HepG2 (cell line): ENCODE measurements at regions not wholly inside any gene's neighbourhood (a gene's known extent, or its start where the extent isn't known, plus 50 kb on each side); places are given as distances from the start of the nearest gene placed in this dataset.

ENCODE experiments used
- YEATS2 ChIP-seq: sonication (generic); formaldehyde crosslinking; IDR thresholded peaks from 2 replicates; pipeline ENCODE4 v1.4.0; 2020; ENCODE audit warnings: missing genetic modification reagents, borderline replicate concordance
- TF ChIP-seq, protein P1 (sequence below): fragments of 450-650 bp; IDR thresholded peaks from 2 replicates; pipeline ENCODE4 v1.6.1; 2017; ENCODE audit warnings: mild to moderate bottlenecking
- TF ChIP-seq, protein P2 (sequence below): IDR thresholded peaks from 2 replicates; pipeline ENCODE4 v1.6.1; 2016

DNA sequence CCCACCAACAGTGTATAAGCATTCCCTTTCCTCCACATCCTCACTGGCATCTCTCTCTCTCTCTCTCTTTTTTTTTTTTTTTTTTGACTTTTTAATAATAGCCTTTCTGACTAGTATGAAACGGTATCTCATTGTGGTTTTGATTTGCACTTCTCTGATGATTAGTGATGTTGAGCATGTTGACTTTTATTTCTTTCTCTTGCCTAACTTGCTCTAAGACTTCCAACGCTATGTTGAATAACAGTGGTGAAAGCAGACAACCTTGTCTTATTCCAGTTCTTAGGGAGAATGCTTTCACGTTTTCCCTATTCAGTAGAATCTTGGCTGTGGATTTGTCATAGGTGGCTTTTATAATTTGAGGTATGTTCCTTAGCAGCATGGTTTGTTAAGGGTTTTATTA lies 249.4 kb upstream of the MDFIC2 start:
- TF ChIP-seq, protein P1, sequence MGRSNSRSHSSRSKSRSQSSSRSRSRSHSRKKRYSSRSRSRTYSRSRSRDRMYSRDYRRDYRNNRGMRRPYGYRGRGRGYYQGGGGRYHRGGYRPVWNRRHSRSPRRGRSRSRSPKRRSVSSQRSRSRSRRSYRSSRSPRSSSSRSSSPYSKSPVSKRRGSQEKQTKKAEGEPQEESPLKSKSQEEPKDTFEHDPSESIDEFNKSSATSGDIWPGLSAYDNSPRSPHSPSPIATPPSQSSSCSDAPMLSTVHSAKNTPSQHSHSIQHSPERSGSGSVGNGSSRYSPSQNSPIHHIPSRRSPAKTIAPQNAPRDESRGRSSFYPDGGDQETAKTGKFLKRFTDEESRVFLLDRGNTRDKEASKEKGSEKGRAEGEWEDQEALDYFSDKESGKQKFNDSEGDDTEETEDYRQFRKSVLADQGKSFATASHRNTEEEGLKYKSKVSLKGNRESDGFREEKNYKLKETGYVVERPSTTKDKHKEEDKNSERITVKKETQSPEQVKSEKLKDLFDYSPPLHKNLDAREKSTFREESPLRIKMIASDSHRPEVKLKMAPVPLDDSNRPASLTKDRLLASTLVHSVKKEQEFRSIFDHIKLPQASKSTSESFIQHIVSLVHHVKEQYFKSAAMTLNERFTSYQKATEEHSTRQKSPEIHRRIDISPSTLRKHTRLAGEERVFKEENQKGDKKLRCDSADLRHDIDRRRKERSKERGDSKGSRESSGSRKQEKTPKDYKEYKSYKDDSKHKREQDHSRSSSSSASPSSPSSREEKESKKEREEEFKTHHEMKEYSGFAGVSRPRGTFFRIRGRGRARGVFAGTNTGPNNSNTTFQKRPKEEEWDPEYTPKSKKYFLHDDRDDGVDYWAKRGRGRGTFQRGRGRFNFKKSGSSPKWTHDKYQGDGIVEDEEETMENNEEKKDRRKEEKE: no peak
- TF ChIP-seq, protein P2, sequence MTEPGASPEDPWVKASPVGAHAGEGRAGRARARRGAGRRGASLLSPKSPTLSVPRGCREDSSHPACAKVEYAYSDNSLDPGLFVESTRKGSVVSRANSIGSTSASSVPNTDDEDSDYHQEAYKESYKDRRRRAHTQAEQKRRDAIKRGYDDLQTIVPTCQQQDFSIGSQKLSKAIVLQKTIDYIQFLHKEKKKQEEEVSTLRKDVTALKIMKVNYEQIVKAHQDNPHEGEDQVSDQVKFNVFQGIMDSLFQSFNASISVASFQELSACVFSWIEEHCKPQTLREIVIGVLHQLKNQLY: no peak
- TF ChIP-seq YEATS2 (CRISPR knock-in tag): no peak
